Cerebellar nuclear complex (tissue), 1 donor: ENCODE measurements at regions not wholly inside any gene's neighbourhood (a gene's known extent, or its start where the extent isn't known, plus 50 kb on each side); places are given as distances from the start of the nearest gene placed in this dataset.
"Not testable (repeated sequence)": the region's sequence is repeated elsewhere in the genome, so short reads cannot be mapped to it uniquely, and the experiment has no call there.

Experiments
- DNase-seq, 2 experiments: peaks; one replicate each; lab custom pipeline; 2025; lab: John Stamatoyannopoulos, UW

DNA sequence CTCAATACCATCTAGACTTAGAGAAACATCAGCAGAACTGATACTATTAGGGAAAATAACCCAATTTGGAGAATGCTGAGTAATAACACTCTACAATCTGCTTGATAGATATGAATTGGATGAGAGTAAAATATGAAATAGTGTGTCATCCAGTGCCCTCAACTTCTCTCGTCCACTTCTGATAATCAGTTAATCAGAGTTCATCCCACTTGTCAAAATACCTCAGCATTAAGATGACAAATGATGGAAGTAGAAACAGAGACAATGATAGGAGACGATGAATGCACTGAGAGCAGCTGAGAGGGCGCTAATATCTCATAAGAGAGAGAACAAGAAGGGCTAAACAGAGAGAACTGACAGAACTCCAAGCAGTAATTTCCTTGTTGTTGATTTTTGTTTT, 699.6 kb downstream of the EPHA7 start:
- no peak for DNase-seq

DNA sequence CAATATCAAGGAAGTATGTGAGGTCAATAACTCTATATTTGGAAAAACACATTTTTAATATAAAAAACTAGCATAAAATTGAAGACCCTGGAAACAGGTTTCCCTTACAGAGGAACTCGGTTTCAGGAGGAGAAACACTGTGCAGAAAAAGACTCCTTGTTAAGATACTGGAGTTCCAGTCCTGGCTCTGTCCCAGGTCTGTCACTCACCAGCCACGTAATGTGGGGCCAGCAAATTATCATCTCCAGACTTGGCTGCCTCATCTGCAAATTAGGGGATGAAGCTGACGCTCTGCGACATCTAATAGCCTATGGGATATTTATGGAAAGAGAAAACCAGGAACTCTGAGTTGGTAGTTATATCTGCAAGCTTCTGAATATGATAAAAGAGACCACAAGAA, 702.7 kb downstream of the EPHA7 start:
- DNase-seq: no peak

DNA sequence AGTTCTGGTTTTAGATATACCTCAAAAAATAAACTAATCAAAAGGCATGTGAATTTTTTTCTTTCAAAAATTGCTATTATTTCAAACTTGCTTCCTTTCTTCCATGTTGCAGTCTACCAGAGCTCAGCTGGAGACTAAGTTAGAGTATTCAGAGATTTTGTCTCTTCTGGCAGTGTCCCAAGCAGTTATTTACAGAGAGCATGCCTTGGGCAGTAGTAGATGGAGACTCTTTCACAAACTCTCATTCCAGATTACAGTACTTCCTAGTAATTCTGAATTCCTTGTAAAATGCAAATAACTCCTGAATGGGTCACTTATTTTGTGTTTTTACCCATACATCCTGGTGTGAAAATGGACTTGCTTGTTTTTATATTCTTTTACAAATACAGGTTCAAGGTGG, 703.4 kb downstream of the EPHA7 start:
- no peak for DNase-seq

DNA sequence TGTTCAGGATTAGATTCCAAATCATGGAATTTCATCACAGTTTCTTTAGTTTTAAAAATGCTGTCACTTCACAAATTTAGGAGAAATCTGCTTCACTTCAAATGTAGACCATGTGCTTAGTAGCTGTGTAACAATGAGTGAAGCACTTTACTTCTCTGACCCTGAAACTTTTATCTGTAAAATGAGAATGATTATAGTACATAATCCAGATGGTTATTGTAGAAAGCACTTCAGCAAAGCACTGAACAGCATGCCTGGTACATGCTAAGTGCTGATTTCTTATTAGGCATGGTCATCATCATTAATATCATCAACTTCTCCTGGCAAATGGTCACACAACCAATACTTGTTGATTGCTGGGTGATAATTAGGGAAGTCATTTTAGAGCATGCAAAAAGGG, 705.0 kb downstream of the EPHA7 start:
- no peak for DNase-seq

DNA sequence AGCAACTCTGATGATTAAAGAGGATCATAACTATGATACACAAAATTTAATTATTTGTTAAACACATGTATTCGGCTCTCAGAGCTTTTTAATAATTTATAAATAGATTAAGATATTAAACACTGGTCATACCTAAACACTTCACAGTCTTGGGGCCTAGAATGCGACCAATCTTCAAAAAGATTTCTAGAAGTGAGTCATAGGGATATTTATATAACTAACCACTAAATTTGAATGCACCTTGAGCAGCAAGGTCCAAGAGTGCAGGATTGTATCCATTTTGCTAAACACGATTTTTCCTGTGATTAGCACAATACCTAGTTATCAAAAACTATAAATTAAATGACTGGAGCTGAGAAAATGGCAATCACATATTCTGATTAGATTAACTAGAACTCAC, 709.3 kb downstream of the EPHA7 start:
- DNase-seq: no peak

DNA sequence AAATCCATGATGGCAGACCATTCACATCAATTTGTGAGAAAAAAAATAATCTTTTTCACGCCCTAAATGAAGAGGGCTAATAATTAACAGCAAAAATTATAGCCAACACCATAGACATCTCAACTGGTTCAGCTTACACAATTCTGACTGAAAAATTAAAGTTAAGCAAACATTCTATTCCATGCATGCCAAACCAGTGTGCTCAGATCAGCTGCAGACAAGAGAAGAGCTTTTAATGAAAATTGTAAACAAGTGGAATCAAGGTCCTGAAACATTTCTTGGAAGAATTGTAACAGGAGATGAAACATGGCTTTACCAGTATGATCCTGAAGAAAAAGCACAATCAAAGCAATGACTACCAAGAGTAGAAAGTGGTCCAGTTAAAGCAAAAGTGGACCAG, 710.4 kb downstream of the EPHA7 start:
- no peak for DNase-seq

DNA sequence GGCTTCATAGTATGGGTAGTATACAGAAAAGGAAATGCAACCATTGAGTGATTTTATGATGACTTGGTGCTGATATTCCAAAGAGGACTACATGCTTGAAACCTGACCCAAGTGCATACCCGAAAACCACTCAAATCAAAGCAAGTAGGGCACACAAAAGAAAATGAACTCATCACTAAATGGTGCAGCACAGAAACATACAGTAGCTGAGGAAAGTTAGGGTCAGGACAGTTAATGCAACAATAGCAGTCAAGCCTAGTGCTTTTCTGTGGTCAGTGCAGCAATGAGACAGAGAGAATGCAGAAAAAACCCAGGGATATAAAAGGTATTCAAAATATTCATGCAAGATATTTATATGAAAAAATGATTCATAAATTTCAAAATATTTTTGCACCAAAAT, 711.1 kb downstream of the EPHA7 start:
- DNase-seq: no peak

DNA sequence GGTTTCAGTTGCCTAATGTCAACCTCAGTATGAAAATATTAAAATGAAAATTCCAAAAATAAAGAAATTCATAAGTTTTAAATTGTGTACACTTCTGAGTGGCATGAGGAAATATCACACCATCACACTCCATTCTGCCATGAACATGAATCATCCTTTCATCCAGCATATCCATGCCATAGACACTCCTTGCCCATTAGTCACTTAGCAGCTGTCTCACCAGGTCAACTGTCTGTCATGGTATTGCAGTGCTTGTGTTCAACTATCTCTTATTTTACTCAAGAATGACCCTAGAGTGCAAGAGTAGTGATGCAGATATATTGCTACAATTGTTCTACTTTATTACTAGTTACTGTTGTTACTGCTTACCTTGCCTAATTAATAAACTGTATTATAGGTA, 712.4 kb downstream of the EPHA7 start:
- DNase-seq: no peak

DNA sequence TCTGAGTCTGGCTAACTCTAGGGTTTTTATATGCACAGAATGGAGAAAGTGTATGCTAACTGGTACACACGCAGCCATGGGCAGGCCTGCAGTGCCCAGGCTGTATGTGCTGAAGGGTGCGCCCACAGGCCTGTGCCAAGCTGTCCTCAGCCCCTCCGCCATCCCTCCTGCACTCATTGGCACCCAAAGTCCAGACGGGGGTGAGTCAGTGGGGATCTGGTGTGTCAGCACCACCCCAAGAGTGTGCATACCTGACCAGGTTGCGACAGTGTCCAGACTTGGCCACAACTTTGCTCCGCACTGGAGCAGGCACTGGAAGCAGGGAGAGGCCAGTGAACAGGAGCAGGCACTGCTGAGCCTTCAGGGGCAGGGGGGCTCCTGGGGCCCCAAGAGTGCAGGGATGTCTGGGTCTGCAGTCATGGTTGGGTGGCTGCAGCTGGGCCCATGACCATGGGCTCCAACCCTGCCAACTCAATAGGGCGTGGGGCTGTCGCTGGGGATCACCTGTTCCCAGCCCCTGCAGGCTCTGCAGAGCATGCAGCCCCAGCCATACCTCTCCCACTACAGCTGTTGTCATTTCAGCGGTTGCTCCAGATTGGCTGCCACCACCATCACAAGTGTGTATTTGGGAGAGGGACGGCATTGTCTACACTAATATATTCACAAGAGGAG, 717.8 kb downstream of the EPHA7 start:
- no peak for DNase-seq

DNA sequence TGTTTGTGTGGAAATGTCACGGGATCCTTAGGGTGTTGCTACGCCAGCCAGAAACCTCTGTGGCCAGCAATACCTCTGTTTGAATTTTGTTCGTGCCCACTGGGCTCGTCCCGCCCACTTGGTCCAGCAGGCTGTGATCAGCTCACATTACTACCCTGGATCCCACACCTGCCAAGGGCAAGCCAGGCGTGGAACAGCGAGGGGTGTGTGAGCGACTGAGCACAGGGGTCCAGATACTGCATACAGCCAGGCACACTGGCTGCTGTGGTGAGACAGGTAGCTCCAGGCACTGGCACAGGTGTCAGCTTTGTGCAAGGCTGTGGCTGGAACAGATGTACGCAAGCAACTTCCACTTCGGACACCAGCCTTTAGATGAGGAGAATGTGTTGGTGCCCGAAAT, 718.9 kb downstream of the EPHA7 start:
- no peak for DNase-seq

DNA sequence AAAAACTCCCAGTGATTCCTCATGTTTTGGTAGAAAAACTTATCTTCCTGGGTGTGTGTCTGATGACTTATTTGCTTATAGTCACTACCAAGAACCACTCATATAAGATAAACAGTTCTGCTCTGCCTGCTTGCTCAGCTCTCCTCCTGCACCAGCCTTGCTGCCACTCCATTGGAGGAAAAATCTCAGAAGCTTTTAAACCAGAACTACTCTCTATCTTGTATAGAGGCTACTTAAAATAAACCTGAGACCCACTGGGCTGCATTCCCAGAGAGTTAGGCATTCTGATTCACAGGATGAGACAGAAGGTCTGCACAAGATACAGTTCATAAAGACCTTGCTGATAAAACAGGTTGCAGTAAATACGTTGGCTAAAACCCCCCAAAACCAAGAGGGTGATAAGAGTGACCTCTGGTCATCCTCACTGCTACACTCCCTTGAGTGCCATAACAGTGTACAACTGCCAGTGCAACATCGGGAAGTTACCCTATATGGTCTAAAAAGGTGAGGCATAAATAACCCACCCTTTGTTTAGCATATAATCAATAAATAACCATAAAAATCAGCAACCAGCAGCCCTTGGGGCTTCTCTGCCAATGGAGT, 728.3 kb downstream of the EPHA7 start:
- no peak for DNase-seq

DNA sequence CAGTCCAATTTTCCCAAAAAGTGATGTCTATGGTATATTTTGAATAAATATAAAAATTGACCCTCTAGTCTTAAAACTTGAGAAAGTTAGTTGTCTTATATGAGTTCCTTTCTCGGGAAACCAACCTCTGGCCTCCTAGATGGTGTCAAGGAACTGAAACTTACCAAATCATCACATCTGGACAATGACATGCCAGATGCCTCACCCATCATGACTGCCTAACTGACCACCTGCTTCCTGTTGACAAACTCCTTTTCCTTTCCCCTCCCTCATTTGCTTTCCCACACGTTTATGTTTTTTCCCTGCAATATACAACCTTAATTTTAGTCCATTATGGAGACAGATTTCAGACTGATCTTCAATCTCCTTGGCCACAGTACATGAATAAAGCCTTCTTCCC, 731.0 kb downstream of the EPHA7 start:
- DNase-seq: no peak

DNA sequence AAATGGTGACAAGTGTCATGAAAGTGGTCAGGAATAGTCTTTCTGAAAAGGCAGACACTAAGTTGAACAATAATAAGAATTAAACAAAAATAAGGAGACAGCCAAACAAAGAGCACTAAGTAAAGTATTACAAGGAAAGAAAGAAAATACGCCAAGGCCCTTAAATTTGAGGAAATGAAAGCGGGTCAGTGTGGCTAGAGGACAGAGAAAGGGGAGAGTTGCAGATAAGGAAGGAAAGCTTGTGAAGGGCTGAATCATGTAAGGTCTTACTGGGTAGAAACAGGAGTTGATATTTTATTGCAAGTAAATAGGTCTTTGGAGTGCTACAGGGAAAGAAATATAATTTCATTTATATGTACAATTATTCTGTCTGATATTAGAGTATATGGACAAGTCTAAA, 732.1 kb downstream of the EPHA7 start:
- DNase-seq: no peak

DNA sequence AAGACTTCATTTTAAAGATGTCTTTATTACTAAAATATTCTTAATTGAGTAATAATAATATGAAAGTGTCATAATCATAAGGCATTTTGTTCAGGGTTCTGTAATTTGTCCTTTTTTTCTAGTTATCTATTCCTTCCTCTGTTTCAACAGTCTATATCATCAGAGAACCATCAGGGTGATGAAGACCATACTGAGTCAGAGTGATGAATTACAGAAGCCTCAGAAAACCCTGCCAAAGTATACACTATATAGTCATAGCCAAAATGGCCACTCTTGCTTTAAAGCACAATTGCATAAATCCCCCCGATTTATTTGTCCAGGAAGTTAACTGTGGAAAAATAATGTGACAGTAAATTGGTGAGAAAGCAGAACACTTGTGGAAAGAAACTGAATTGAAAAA, 735.0 kb downstream of the EPHA7 start:
- no peak for DNase-seq

DNA sequence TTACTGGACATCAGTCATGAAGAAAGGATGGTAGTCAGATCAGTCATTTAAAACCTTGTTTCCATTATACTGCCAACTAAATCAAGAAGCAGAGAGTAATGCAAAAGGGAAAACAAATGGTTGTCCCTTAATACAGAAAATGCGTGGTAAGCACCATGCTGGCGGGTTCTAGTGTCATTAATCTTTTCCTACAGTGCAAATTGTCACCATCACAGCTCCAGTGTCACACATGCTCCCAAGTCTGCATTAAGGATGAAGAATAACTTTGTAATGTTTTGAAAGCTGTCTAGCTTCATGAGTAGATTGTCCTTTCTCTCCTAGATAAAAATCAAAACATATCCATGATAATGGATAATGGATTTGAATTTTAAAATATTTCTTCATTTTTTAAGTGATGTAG, 735.6 kb downstream of the EPHA7 start:
- no peak for DNase-seq

DNA sequence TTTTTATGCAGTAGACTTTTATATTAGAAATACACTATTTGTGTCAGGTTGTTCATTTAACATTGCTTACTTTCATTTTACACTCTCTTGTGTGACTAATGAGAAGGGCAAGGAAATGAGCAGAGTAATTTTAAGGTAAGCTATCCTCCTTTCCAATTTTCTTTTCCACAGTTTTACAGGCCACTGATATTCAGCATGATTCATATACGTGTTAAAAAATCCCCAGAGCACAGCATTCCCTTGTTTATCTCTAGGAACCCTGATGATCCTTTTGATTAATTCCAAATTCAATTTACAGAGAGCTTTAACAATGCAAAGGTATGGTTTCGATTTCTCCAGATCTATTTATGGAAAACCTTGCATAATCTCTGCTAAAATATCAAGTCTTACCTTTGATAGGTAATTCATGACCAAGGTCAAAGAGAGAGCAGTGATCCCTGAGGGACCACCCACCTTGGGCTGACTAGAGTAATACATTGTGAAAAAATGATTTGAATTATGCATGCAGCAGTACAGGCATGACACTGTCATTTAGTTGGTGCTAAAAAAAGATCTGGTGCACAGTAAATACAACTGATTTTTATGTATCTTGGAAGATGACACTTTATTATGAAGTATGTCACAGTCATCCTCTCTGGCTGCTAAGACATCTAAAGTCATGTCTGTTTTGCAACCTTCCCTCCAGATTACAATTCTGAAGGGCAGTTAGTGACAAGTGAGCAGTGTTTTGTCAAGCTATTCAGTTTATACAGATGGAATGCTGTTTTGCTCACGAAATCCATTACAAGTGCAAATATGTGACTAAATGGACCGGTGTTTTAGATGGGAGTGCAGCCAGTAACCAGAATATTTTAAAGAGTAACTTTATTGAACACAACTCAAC, 736.6 kb downstream of the EPHA7 start:
- no peak for DNase-seq

DNA sequence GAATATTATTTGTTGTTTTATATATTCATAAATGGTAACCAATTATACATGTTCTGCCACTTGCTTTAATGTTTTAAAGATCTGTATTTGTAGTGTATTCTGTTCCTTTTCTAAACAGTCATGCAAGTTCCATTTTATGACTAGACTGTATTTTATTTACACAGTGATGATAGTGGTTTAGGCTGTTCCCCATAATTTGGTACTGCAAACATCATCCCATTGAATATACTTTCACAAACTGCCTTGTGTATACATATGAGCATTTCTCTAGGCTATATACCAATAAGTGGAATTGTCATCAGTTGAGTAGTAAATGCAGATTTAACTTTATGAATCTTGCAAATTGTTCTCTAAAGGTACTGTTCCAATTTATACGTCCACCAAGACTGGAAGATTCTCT, 738.0 kb downstream of the EPHA7 start:
- no peak for DNase-seq

DNA sequence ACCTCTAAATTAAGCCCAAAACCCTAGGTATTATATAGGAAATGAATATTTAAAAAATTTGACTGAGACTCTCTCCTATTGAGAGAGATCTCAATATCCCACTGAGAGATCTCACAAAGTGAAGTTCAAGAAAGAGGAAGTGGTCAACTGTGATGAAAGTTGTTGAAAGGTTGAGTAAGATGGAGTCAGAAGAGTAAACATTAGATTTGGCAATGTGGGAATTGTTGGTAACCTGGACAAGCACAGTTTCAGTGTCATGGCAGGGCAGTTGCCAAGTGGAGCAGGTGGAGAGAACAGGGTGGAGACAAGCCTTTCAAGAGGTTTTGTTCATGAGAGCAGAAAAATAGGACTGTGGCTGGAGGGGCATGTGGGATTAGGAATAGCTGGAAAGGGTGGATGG, 747.9 kb downstream of the EPHA7 start:
- DNase-seq: not testable (repeated sequence)

DNA sequence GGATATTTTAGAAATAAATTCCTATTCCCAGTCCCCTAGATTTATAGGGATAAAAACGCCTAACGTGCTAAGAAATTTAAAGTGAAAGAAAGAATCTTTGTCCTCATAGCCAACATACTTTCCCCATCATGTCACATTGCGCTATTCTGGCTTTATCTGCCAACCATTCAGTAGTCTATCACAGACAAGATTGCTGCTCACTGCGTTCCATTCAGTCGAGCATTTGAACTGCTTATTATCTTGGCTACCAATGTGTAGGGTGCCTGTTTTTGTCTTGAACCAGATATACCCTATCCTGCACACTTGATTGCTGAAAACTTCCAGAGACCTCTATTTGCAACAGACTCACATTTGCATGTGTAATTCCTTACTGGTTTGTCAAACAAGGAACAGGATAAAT, 751.5 kb downstream of the EPHA7 start:
- DNase-seq: no peak

DNA sequence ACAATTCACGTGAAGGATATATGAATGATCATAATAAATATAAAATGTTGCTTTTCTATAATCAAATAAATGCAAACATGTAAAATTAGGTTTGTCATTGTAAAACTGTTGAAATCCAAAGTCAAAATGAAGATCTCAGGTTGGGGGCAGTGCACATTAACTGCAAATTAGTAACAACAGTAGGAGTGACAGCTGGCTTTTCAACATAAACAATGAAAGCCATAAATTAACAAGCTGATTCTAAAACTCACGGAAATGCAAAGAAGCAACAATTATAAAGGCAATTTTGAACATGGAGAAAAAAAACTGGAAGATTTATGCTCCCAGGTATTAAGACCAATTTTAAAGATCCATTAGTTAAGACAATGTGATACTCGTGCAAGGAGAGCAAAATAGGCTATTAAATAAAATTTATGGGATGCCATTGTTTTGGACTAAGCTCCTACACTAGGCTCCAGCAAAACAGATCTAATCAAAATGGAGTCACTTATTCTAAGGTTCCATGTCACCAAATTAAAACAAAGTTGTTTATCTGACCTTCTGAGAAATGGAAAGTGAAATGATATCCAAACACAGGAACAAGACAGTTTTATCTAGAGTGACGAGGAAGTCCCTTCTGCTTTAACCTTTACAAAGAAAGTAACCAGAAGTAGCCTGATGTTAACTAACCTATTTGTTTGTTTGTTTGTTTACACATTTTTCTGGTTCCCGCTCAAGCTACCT, 770.8 kb downstream of the EPHA7 start:
- no peak for DNase-seq

DNA sequence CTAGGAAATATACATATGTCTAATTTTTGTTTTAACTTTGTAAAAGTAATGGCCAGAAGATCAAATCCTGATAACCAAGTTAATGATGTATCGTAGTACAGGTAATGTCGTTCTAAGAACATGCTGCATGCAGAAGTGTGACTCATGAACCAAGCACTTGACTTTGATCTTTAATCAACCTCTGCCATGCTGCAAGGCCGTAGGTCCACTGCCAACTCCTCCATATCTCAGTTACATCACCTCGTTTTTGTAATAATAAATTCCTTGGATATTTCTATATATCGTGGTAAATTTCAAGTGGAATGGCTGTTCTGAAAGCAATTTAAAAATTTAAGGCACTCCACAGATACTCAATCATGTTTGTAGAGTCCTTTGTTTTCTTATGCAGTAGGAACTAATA, 771.7 kb downstream of the EPHA7 start:
- no peak for DNase-seq

DNA sequence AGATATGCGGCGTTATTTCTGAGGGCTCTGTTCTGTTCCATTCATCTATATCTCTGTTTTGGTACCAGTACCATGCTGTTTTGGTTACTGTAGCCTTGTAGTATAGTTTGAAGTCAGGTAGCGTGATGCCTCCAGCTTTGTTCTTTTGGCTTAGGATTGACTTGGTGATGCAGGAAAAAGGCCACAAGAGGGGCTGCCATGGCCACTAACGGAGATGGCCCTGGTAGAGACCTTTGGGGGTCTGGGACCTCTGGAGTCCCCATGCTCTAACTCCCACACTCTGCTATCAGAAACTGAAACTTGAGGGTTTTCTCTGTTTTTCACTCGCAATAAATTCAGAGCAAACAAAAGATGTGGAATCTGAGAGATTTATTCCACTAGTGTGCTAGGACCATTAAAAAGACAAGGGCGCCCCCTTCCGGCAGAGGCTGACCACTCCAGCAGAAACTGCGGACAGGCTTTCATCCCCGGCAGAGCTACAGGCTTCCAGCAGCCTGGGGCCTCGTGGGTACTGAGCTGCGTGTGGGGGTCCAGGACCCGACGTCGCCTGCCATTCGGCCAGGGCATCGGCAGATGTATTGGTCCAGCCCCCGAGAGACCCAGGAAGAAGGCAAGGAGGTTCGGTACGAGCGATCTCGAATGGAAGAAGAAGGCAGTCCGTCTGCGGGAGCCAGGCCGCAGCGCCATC, 775.1 kb downstream of the EPHA7 start:
- DNase-seq: not testable (repeated sequence)
